T-helper 17 cell (primary cell): ENCODE measurements at regions not wholly inside any gene's neighbourhood (a gene's known extent, or its start where the extent isn't known, plus 50 kb on each side); places are given as distances from the start of the nearest gene placed in this dataset.
A peak's percentile ranks its signal among the peaks of the same experiment; 100 is the strongest.

Experiments used
- ATAC-seq: fragments of 150-1000 bp; cut with Tn5 transposase; 2 replicates; pipeline ENCODE4 v1.10.0; 2021; ENCODE audit warnings: mild to moderate bottlenecking, moderate library complexity
- DNase-seq, 3 donors: peaks; one replicate each; pipeline versions ENCODE4 v3.0.0 to v3.0.0-alpha.2; 2020 to 2021
- H3K9me3 ChIP-seq: one replicate; pipeline ENCODE4 v1.7.0; 2013; ENCODE audit warnings: low read length, mild to moderate bottlenecking; ENCODE audit not compliant: control insufficient read depth, poor library complexity, severe bottlenecking
- H3K27ac Mint-ChIP-seq: one replicate; pipeline ENCODE4 v1.8.0; 2022; ENCODE audit warnings: mild to moderate bottlenecking, moderate library complexity, mixed read lengths
- H3K27me3 Mint-ChIP-seq: one replicate; pipeline ENCODE4 v1.8.0; 2022; ENCODE audit warnings: mixed read lengths
- H3K36me3 Mint-ChIP-seq: one replicate; pipeline ENCODE4 v1.8.0; 2022; ENCODE audit warnings: low read depth, mixed read lengths
- H3K4me1 Mint-ChIP-seq: one replicate; pipeline ENCODE4 v1.8.0; 2022; ENCODE audit warnings: mild to moderate bottlenecking, mixed read lengths
- H3K4me3 Mint-ChIP-seq: one replicate; pipeline ENCODE4 v1.8.0; 2022; ENCODE audit warnings: mild to moderate bottlenecking, moderate library complexity, mixed read lengths

GRCh38 chr13:50140581-50141374 lies 125.5 kb downstream of the KCNRG start:
- no peaks in the 10 kb centered on the region for H3K36me3 Mint-ChIP-seq

GRCh38 chr13:50141375-50141975 lies 126.2 kb downstream of the KCNRG start:
- Mint-ChIP-seq H3K36me3 (no peaks in the 10 kb centered on the region), H3K27ac (no peak overlapping the region), H3K27me3 (peaks cover 6% of the 10 kb centered on the region), H3K4me3 (no peak overlapping the region), H3K4me1 (peaks cover 3% of the 10 kb centered on the region)
- no peaks in the 10 kb centered on the region for H3K9me3 ChIP-seq
- no peak for DNase-seq
- no peak for ATAC-seq

More at GRCh38 chr13:50140581-50141374, 125.5 kb downstream of the KCNRG start:
- H3K9me3 ChIP-seq: no peaks in the 10 kb centered on the region
- peaks cover 6% of the 10 kb centered on the region for H3K27me3 Mint-ChIP-seq
- DNase-seq (no peak), ATAC-seq (no peak)
- H3K27ac Mint-ChIP-seq: no peak overlapping the region
- H3K4me1 Mint-ChIP-seq: peaks cover 3% of the 10 kb centered on the region
- H3K4me3 Mint-ChIP-seq: no peak overlapping the region

GRCh38 chr13:50144246-50145160 lies 129.3 kb downstream of the KCNRG start:
- ATAC-seq: no peak

GRCh38 chr13:50149214-50149613 lies 134.0 kb downstream of the KCNRG start:
- no peaks in the 10 kb centered on the region for H3K9me3 ChIP-seq
- Mint-ChIP-seq H3K4me1 (peaks cover 23% of the 10 kb centered on the region), H3K27ac (no peak overlapping the region), H3K4me3 (no peak overlapping the region), H3K27me3 (no peaks in the 10 kb centered on the region), H3K36me3 (no peaks in the 10 kb centered on the region)
- DNase-seq: no peak
- no peak for ATAC-seq

More at GRCh38 chr13:50144246-50145160, 129.3 kb downstream of the KCNRG start:
- no peaks in the 10 kb centered on the region for H3K4me1 Mint-ChIP-seq
- no peaks in the 10 kb centered on the region for H3K9me3 ChIP-seq
- no peaks in the 10 kb centered on the region for H3K27me3 Mint-ChIP-seq
- H3K36me3 Mint-ChIP-seq: no peaks in the 10 kb centered on the region
- no peak overlapping the region for H3K4me3 Mint-ChIP-seq
- DNase-seq: no peak
- no peak overlapping the region for H3K27ac Mint-ChIP-seq

- H3K36me3 Mint-ChIP-seq: no peaks in the 10 kb centered on the region
- DNase-seq: no peak
- ATAC-seq: no peak
- H3K9me3 ChIP-seq: no peaks in the 10 kb centered on the region
- no peak overlapping the region for H3K27ac Mint-ChIP-seq
- no peak overlapping the region for H3K4me3 Mint-ChIP-seq
- H3K27me3 Mint-ChIP-seq: no peaks in the 10 kb centered on the region
- peaks cover 23% of the 10 kb centered on the region for H3K4me1 Mint-ChIP-seq
Observed at GRCh38 chr13:50149932-50150331, 134.7 kb downstream of the KCNRG start.

- Mint-ChIP-seq H3K27me3 (peaks cover 6% of the 10 kb centered on the region), H3K27ac (peak overlapping the region; percentile 85), H3K4me1 (peaks cover 23% of the 10 kb centered on the region), H3K36me3 (no peaks in the 10 kb centered on the region), H3K4me3 (peak overlapping the region; percentile 88)
- DNase-seq (no peak), ATAC-seq (peak; percentile 21)
- H3K9me3 ChIP-seq: no peaks in the 10 kb centered on the region
Observed at GRCh38 chr13:50152224-50152623, 137.0 kb downstream of the KCNRG start.

GRCh38 chr13:50152655-50153309 lies 137.5 kb downstream of the KCNRG start:
- Mint-ChIP-seq H3K4me3 (peak overlapping the region; percentile 88), H3K36me3 (no peaks in the 10 kb centered on the region), H3K27me3 (peaks cover 8% of the 10 kb centered on the region), H3K4me1 (peaks cover 23% of the 10 kb centered on the region), H3K27ac (peak overlapping the region; percentile 85)
- no peaks in the 10 kb centered on the region for H3K9me3 ChIP-seq
- ATAC-seq: peak; percentile 60
- DNase-seq: no peak

GRCh38 chr13:50153401-50153800 lies 138.2 kb downstream of the KCNRG start:
- no peaks in the 10 kb centered on the region for H3K36me3 Mint-ChIP-seq
- peaks cover 23% of the 10 kb centered on the region for H3K4me1 Mint-ChIP-seq
- ATAC-seq: no peak
- peak overlapping the region; percentile 85 for H3K27ac Mint-ChIP-seq
- H3K9me3 ChIP-seq: no peaks in the 10 kb centered on the region
- peaks cover 8% of the 10 kb centered on the region for H3K27me3 Mint-ChIP-seq
- H3K4me3 Mint-ChIP-seq: peak overlapping the region; percentile 88
- DNase-seq: no peak

GRCh38 chr13:50153876-50154275 lies 138.6 kb downstream of the KCNRG start:
- no peak for DNase-seq
- H3K4me3 Mint-ChIP-seq: no peak overlapping the region
- no peak overlapping the region for H3K27ac Mint-ChIP-seq

GRCh38 chr13:50154697-50155096 lies 139.5 kb downstream of the KCNRG start:
- ATAC-seq (no peak), DNase-seq (no peak)
- Mint-ChIP-seq H3K27ac (no peak overlapping the region), H3K27me3 (peaks cover 8% of the 10 kb centered on the region), H3K4me1 (peaks cover 26% of the 10 kb centered on the region), H3K36me3 (no peaks in the 10 kb centered on the region), H3K4me3 (no peak overlapping the region)
- no peaks in the 10 kb centered on the region for H3K9me3 ChIP-seq

More at GRCh38 chr13:50153876-50154275, 138.6 kb downstream of the KCNRG start:
- Mint-ChIP-seq H3K27me3 (peaks cover 8% of the 10 kb centered on the region), H3K36me3 (no peaks in the 10 kb centered on the region), H3K4me1 (peaks cover 23% of the 10 kb centered on the region)
- ATAC-seq: no peak
- H3K9me3 ChIP-seq: no peaks in the 10 kb centered on the region

- no peak overlapping the region for H3K27ac Mint-ChIP-seq
- no peaks in the 10 kb centered on the region for H3K9me3 ChIP-seq
- no peaks in the 10 kb centered on the region for H3K36me3 Mint-ChIP-seq
- ATAC-seq: no peak
- no peak overlapping the region for H3K4me3 Mint-ChIP-seq
- no peak for DNase-seq
- peaks cover 8% of the 10 kb centered on the region for H3K27me3 Mint-ChIP-seq
- H3K4me1 Mint-ChIP-seq: peaks cover 26% of the 10 kb centered on the region
Observed at GRCh38 chr13:50156140-50156539, 140.9 kb downstream of the KCNRG start.

- Mint-ChIP-seq H3K27ac (no peak overlapping the region), H3K27me3 (peaks cover 8% of the 10 kb centered on the region), H3K4me1 (peaks cover 24% of the 10 kb centered on the region), H3K4me3 (no peak overlapping the region), H3K36me3 (no peaks in the 10 kb centered on the region)
- no peak for ATAC-seq
- H3K9me3 ChIP-seq: no peaks in the 10 kb centered on the region
- no peak for DNase-seq
Observed at GRCh38 chr13:50156561-50157127, 141.4 kb downstream of the KCNRG start.
